DOHH2 (cell line): ENCODE measurements at regions not wholly inside any gene's neighbourhood (a gene's known extent, or its start where the extent isn't known, plus 50 kb on each side); places are given as distances from the start of the nearest gene placed in this dataset.

Source experiments
- H3F3A ChIP-seq: fragments of 200-600 bp; sonication (generic), shearing (Covaris generic); 2 replicates; pipeline ENCODE4 v1.6.0; 2016; ENCODE audit warnings: antibody characterized with exemption, mild to moderate bottlenecking; ENCODE audit not compliant: control insufficient read depth, insufficient read depth
- H3K27ac ChIP-seq: fragments of 200-600 bp; sonication (generic); 2 replicates; pipeline ENCODE4 v1.5.1; 2014; ENCODE audit warnings: low read depth, mild to moderate bottlenecking, low read length, moderate library complexity
- H3K27me3 ChIP-seq: fragments of 200-600 bp; sonication (generic); 2 replicates; pipeline ENCODE4 v1.6.1; 2014; ENCODE audit warnings: mild to moderate bottlenecking, low read length, mixed read lengths; ENCODE audit not compliant: control insufficient read depth
- H3K36me3 ChIP-seq: fragments of 200-600 bp; sonication (generic); 2 replicates; pipeline ENCODE4 v1.6.1; 2014; ENCODE audit warnings: mild to moderate bottlenecking, low read length, moderate library complexity, mixed read lengths; ENCODE audit not compliant: control insufficient read depth
- H3K4me1 ChIP-seq: fragments of 200-600 bp; sonication (generic); 2 replicates; pipeline ENCODE4 v1.6.1; 2014; ENCODE audit warnings: mild to moderate bottlenecking, low read length, mixed read lengths; ENCODE audit not compliant: control insufficient read depth
- H3K4me2 ChIP-seq: fragments of 200-600 bp; sonication (generic); 2 replicates; pipeline ENCODE4 v1.6.0; 2014; ENCODE audit warnings: mild to moderate bottlenecking, low read length, moderate library complexity
- H3K4me3 ChIP-seq: fragments of 200-600 bp; sonication (generic); 2 replicates; pipeline ENCODE4 v1.5.1; 2014; ENCODE audit warnings: mild to moderate bottlenecking, low read length, mixed read lengths
- H3K79me2 ChIP-seq: fragments of 200-600 bp; sonication (generic); 2 replicates; pipeline ENCODE4 v1.6.1; 2014; ENCODE audit warnings: mild to moderate bottlenecking, low read length, mixed read lengths; ENCODE audit not compliant: control insufficient read depth
- H3K9me2 ChIP-seq: fragments of 200-600 bp; sonication (generic); replicated peaks from 2 replicates; pipeline ENCODE4 v1.6.1; 2014; ENCODE audit warnings: mild to moderate bottlenecking, low read length, mixed read lengths; ENCODE audit not compliant: control insufficient read depth
- H3K9me3 ChIP-seq: fragments of 200-600 bp; sonication (generic); 2 replicates; pipeline ENCODE4 v1.6.1; 2014; ENCODE audit warnings: antibody characterized with exemption, low read length, mixed read lengths; ENCODE audit not compliant: control insufficient read depth, insufficient read depth
- H4K20me1 ChIP-seq: fragments of 200-600 bp; sonication (generic); 2 replicates; pipeline ENCODE4 v1.6.0; 2014; ENCODE audit warnings: low read depth, mild to moderate bottlenecking, antibody characterized with exemption, low read length, moderate library complexity; ENCODE audit not compliant: control insufficient read depth, insufficient read depth
- EZH2phosphoT487 ChIP-seq: fragments of 200-600 bp; sonication (generic); IDR thresholded peaks from 2 replicates; pipeline ENCODE4 v1.6.1; 2017; ENCODE audit warnings: borderline replicate concordance, mild to moderate bottlenecking, antibody characterized with exemption, low read length, moderate library complexity, mixed read lengths
- TF ChIP-seq, protein P1 (sequence below): fragments of 200-600 bp; sonication (generic); IDR thresholded peaks from one replicate; pipeline ENCODE4 v1.5.1; 2014; ENCODE audit warnings: antibody characterized with exemption, mild to moderate bottlenecking, low read depth, low read length; ENCODE audit not compliant: poor library complexity, severe bottlenecking

DNA sequence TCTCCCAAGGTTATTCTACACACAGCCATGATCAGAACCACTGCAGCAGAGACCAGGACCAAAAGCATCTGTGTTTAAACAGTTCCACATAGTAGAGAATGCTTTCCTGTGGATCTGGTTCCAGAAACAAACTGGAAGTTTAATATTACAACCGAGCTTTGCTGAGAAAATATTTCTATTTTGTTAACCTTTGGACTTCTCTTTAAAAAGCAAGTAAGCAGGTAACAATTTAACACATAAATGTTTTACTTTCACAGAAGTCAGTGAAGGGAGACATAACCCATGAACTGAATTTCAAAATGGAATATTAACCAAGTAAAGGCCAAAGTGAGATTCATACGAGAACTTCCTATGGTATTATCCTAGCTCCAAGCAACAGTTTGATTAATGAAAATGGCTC lies 98.6 kb upstream of the PHYHIPL start:
- no peaks in the 10 kb centered on the region for H3K36me3 ChIP-seq
- no peaks in the 10 kb centered on the region for H3F3A ChIP-seq
- H4K20me1 ChIP-seq, result no peaks in the 10 kb centered on the region
- H3K79me2 ChIP-seq, result no peaks in the 10 kb centered on the region
- peaks cover 5% of the 10 kb centered on the region; the same call in 1 of the 2 replicates for H3K4me1 ChIP-seq
- H3K9me3 ChIP-seq, result no peaks in the 10 kb centered on the region
- H3K9me2 ChIP-seq, result no peaks in the 10 kb centered on the region
- H3K27ac ChIP-seq, result no peak overlapping the region
- no peak for TF ChIP-seq EZH2phosphoT487
- TF ChIP-seq, protein P1, sequence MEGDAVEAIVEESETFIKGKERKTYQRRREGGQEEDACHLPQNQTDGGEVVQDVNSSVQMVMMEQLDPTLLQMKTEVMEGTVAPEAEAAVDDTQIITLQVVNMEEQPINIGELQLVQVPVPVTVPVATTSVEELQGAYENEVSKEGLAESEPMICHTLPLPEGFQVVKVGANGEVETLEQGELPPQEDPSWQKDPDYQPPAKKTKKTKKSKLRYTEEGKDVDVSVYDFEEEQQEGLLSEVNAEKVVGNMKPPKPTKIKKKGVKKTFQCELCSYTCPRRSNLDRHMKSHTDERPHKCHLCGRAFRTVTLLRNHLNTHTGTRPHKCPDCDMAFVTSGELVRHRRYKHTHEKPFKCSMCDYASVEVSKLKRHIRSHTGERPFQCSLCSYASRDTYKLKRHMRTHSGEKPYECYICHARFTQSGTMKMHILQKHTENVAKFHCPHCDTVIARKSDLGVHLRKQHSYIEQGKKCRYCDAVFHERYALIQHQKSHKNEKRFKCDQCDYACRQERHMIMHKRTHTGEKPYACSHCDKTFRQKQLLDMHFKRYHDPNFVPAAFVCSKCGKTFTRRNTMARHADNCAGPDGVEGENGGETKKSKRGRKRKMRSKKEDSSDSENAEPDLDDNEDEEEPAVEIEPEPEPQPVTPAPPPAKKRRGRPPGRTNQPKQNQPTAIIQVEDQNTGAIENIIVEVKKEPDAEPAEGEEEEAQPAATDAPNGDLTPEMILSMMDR, result no peak
- H3K27me3 ChIP-seq, result no peaks in the 10 kb centered on the region
- H3K4me3 ChIP-seq, result no peak overlapping the region
- no peak overlapping the region for H3K4me2 ChIP-seq

DNA sequence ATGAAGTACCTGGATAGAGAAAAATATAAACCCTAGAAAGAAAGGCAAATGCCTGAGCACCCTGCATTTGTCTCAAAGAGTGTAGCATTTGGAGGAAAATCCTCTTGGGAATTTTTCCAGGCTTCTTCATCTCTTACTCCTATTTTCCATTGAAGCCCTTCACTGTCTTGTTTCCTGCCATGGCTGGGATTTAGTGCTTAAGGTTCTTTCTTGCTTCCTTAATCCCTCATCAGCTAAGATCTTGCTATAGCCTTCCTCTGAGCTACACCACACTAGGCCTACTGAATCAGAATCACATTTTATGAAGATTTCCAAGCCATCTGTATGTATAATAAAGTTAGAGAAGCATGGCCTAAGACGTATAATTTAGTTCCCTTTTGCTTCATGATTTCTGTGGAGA lies 97.5 kb upstream of the PHYHIPL start:
- peaks cover 5% of the 10 kb centered on the region; the same call in 1 of the 2 replicates for H3K4me1 ChIP-seq
- H3K79me2 ChIP-seq, result no peaks in the 10 kb centered on the region
- no peak for TF ChIP-seq EZH2phosphoT487
- TF ChIP-seq, protein P1, result no peak
- H3K9me2 ChIP-seq, result no peaks in the 10 kb centered on the region
- H3K27me3 ChIP-seq, result no peaks in the 10 kb centered on the region
- no peak overlapping the region for H3K4me2 ChIP-seq
- H4K20me1 ChIP-seq, result no peaks in the 10 kb centered on the region
- no peak overlapping the region for H3K4me3 ChIP-seq
- H3F3A ChIP-seq, result no peaks in the 10 kb centered on the region
- H3K27ac ChIP-seq, result no peak overlapping the region
- H3K9me3 ChIP-seq, result no peaks in the 10 kb centered on the region
- H3K36me3 ChIP-seq, result no peaks in the 10 kb centered on the region

DNA sequence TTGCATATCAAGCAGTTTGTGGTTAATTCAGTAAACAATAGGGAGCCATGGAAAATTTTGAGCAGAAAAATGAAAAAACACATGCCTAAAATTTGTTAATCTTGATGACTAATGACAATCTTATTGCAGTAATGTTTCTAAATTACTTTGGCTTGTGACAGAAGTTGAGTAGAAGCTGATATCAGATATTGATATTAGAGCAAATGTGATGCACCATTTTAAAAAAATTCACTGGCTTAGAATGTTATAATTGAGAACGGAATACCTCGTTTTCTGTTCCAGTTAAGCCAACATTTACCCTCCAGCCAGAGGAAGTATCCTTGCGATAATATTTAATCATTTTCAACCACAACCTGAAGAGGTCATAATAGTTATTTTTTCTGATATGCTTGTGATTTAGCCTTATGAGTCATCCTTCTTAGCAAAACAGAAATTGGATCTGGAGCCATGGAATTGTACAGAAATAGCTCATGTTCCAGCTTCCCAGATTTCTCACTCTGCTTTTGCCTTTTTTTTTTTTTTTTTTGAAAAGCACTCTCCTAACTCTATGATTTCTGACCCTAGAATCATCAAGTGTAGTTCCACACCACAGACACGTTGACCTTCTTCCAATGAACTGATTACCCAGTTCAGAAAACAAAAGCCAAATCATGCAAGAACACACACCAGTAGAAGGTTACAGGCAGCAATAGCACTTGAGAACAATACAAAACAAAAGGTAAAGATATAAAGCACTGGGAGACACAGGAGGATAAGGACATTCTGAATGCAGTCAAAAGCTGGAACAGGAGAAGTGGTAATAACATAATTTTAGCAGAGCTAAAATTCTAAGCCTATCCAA lies 96.8 kb upstream of the PHYHIPL start:
- Histone ChIP-seq H3K4me3 (no peak overlapping the region), H3K4me2 (no peak overlapping the region), H3K4me1 (peaks cover 5% of the 10 kb centered on the region; the same call in 1 of the 2 replicates), H4K20me1 (no peaks in the 10 kb centered on the region), H3K27ac (no peak overlapping the region), H3K27me3 (no peaks in the 10 kb centered on the region), H3K9me2 (no peaks in the 10 kb centered on the region), H3K9me3 (no peaks in the 10 kb centered on the region), H3F3A (no peaks in the 10 kb centered on the region), H3K36me3 (no peaks in the 10 kb centered on the region), H3K79me2 (no peaks in the 10 kb centered on the region)
- TF ChIP-seq, protein P1, result no peak
- no peak for TF ChIP-seq EZH2phosphoT487
